ENCODE measurements at regions not wholly inside any gene's neighbourhood (a gene's known extent, or its start where the extent isn't known, plus 50 kb on each side); places are given as distances from the start of the nearest gene placed in this dataset.

DNA sequence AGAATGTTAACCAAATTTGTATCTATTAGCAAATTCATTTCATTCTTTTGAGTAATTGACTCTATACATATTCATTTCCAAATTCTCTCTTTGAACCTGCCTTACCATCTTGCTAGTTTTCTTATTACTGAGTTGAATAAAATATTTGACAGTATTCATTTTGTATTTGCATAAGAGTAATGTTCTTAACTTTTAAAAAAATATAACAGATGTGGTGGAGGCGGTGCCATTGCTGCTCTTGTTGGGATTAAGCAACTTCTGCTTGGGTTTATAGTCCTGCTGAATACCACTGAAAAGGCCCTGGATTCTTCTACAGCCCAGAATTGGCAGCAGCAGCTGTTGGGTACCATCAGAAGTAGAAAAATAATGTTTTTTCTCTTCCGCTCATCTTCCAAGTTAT is 148.9 kb upstream of the PEX5L start:
- TF ChIP-seq, protein P1, sequence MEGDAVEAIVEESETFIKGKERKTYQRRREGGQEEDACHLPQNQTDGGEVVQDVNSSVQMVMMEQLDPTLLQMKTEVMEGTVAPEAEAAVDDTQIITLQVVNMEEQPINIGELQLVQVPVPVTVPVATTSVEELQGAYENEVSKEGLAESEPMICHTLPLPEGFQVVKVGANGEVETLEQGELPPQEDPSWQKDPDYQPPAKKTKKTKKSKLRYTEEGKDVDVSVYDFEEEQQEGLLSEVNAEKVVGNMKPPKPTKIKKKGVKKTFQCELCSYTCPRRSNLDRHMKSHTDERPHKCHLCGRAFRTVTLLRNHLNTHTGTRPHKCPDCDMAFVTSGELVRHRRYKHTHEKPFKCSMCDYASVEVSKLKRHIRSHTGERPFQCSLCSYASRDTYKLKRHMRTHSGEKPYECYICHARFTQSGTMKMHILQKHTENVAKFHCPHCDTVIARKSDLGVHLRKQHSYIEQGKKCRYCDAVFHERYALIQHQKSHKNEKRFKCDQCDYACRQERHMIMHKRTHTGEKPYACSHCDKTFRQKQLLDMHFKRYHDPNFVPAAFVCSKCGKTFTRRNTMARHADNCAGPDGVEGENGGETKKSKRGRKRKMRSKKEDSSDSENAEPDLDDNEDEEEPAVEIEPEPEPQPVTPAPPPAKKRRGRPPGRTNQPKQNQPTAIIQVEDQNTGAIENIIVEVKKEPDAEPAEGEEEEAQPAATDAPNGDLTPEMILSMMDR (IDR thresholded peaks at IDR 0.05) = no peak
- TF ChIP-seq, protein P2, sequence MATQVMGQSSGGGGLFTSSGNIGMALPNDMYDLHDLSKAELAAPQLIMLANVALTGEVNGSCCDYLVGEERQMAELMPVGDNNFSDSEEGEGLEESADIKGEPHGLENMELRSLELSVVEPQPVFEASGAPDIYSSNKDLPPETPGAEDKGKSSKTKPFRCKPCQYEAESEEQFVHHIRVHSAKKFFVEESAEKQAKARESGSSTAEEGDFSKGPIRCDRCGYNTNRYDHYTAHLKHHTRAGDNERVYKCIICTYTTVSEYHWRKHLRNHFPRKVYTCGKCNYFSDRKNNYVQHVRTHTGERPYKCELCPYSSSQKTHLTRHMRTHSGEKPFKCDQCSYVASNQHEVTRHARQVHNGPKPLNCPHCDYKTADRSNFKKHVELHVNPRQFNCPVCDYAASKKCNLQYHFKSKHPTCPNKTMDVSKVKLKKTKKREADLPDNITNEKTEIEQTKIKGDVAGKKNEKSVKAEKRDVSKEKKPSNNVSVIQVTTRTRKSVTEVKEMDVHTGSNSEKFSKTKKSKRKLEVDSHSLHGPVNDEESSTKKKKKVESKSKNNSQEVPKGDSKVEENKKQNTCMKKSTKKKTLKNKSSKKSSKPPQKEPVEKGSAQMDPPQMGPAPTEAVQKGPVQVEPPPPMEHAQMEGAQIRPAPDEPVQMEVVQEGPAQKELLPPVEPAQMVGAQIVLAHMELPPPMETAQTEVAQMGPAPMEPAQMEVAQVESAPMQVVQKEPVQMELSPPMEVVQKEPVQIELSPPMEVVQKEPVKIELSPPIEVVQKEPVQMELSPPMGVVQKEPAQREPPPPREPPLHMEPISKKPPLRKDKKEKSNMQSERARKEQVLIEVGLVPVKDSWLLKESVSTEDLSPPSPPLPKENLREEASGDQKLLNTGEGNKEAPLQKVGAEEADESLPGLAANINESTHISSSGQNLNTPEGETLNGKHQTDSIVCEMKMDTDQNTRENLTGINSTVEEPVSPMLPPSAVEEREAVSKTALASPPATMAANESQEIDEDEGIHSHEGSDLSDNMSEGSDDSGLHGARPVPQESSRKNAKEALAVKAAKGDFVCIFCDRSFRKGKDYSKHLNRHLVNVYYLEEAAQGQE (IDR thresholded peaks at IDR 0.05) = no peak
- no peak for TF ChIP-seq POLR2A (IDR thresholded peaks at IDR 0.05; ENCODE audit: low read length)
- TF ChIP-seq ESRRA (IDR thresholded peaks at IDR 0.05; ENCODE audit: borderline replicate concordance, low read length) = no peak
- TF ChIP-seq MYC (IDR thresholded peaks at IDR 0.05; ENCODE audit: borderline replicate concordance, low read length) = no peak
- TF ChIP-seq PHF8 (IDR thresholded peaks at IDR 0.05; ENCODE audit: borderline replicate concordance, low read depth) = no peak
